ENCODE measurements at regions not wholly inside any gene's neighbourhood (a gene's known extent, or its start where the extent isn't known, plus 50 kb on each side); places are given as distances from the start of the nearest gene placed in this dataset.

GRCh38 chr2:129730979-129731378, 248.5 kb upstream of the RAB6C start:
- TF ChIP-seq, protein P1, sequence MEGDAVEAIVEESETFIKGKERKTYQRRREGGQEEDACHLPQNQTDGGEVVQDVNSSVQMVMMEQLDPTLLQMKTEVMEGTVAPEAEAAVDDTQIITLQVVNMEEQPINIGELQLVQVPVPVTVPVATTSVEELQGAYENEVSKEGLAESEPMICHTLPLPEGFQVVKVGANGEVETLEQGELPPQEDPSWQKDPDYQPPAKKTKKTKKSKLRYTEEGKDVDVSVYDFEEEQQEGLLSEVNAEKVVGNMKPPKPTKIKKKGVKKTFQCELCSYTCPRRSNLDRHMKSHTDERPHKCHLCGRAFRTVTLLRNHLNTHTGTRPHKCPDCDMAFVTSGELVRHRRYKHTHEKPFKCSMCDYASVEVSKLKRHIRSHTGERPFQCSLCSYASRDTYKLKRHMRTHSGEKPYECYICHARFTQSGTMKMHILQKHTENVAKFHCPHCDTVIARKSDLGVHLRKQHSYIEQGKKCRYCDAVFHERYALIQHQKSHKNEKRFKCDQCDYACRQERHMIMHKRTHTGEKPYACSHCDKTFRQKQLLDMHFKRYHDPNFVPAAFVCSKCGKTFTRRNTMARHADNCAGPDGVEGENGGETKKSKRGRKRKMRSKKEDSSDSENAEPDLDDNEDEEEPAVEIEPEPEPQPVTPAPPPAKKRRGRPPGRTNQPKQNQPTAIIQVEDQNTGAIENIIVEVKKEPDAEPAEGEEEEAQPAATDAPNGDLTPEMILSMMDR (IDR thresholded peaks at IDR 0.05), result no peak
- TF ChIP-seq RAD21 (IDR thresholded peaks at IDR 0.05; ENCODE audit: low read length) (no peak), NRF1 (IDR thresholded peaks at IDR 0.05; ENCODE audit: low read depth, low read length) (no peak), SIN3A (IDR thresholded peaks at IDR 0.05; ENCODE audit: borderline replicate concordance, low read depth, low read length) (no peak), REST (IDR thresholded peaks at IDR 0.05; ENCODE audit: low read depth, low read length) (no peak), RCOR1 (IDR thresholded peaks at IDR 0.05; ENCODE audit: low read length) (no peak), RFX5 (IDR thresholded peaks at IDR 0.05; ENCODE audit: low read length) (no peak), YY1 (IDR thresholded peaks at IDR 0.05; ENCODE audit: low read depth) (no peak), EP300 (IDR thresholded peaks at IDR 0.05; ENCODE audit: borderline replicate concordance in 1 of 2, low read depth in 1 of 2, low read length in 1 of 2) (no peak), JUND (IDR thresholded peaks at IDR 0.05) (no peak), FOXJ3 (CRISPR knock-in tag; IDR thresholded peaks at IDR 0.05) (no peak), EZH2phosphoT487 (IDR thresholded peaks at IDR 0.05; ENCODE audit: borderline replicate concordance, low read depth) (no peak)
- TF ChIP-seq, protein P2, sequence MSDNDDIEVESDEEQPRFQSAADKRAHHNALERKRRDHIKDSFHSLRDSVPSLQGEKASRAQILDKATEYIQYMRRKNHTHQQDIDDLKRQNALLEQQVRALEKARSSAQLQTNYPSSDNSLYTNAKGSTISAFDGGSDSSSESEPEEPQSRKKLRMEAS (IDR thresholded peaks at IDR 0.05; ENCODE audit: low read depth), result no peak
- TF ChIP-seq, protein P3, sequence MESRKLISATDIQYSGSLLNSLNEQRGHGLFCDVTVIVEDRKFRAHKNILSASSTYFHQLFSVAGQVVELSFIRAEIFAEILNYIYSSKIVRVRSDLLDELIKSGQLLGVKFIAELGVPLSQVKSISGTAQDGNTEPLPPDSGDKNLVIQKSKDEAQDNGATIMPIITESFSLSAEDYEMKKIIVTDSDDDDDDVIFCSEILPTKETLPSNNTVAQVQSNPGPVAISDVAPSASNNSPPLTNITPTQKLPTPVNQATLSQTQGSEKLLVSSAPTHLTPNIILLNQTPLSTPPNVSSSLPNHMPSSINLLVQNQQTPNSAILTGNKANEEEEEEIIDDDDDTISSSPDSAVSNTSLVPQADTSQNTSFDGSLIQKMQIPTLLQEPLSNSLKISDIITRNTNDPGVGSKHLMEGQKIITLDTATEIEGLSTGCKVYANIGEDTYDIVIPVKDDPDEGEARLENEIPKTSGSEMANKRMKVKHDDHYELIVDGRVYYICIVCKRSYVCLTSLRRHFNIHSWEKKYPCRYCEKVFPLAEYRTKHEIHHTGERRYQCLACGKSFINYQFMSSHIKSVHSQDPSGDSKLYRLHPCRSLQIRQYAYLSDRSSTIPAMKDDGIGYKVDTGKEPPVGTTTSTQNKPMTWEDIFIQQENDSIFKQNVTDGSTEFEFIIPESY (IDR thresholded peaks at IDR 0.05; ENCODE audit: borderline replicate concordance, low read depth), result no peak

All from SK-N-SH (cell line).